ENCODE measurements at regions not wholly inside any gene's neighbourhood (a gene's known extent, or its start where the extent isn't known, plus 50 kb on each side); places are given as distances from the start of the nearest gene placed in this dataset.

- TF ChIP-seq SP4 (CRISPR knock-in tag; IDR thresholded peaks at IDR 0.05) (no peak), ZMYM2 (CRISPR knock-in tag; IDR thresholded peaks at IDR 0.05) (no peak)
Measured at GRCh38 chr5:158283397-158283796, 424.5 kb upstream of the CLINT1 start.
